Osteocyte (in vitro differentiated cells): ENCODE measurements at regions not wholly inside any gene's neighbourhood (a gene's known extent, or its start where the extent isn't known, plus 50 kb on each side); places are given as distances from the start of the nearest gene placed in this dataset.

Experiments
- DNase-seq: peaks from one replicate; pipeline ENCODE4 v3.0.0; 2021; ENCODE audit warnings: mixed read lengths; ENCODE audit not compliant: unreplicated experiment; ENCODE audit errors: extremely low spot score
- H3K27ac Mint-ChIP-seq: one replicate; pipeline ENCODE4 v1.8.0; 2021; ENCODE audit warnings: mild to moderate bottlenecking, mixed read lengths; ENCODE audit not compliant: unreplicated experiment
- H3K27me3 Mint-ChIP-seq: one replicate; pipeline ENCODE4 v1.8.0; 2021; ENCODE audit warnings: mixed read lengths; ENCODE audit not compliant: unreplicated experiment
- H3K36me3 Mint-ChIP-seq: one replicate; pipeline ENCODE4 v1.8.0; 2021; ENCODE audit warnings: mixed read lengths; ENCODE audit not compliant: unreplicated experiment
- H3K4me1 Mint-ChIP-seq: one replicate; pipeline ENCODE4 v1.8.0; 2021; ENCODE audit warnings: mixed read lengths; ENCODE audit not compliant: unreplicated experiment
- H3K4me3 Mint-ChIP-seq: one replicate; pipeline ENCODE4 v1.8.0; 2021; ENCODE audit warnings: mild to moderate bottlenecking, moderate library complexity, mixed read lengths; ENCODE audit not compliant: unreplicated experiment
- H3K9me3 Mint-ChIP-seq: one replicate; pipeline ENCODE4 v1.8.0; 2021; ENCODE audit warnings: mixed read lengths; ENCODE audit not compliant: unreplicated experiment
- CTCF ChIP-seq: fragments of 200-600 bp; sonication (generic); IDR thresholded peaks from 2 replicates; pipeline ENCODE4 v1.5.0; 2021; ENCODE audit warnings: antibody characterized with exemption, mild to moderate bottlenecking, moderate library complexity

DNA sequence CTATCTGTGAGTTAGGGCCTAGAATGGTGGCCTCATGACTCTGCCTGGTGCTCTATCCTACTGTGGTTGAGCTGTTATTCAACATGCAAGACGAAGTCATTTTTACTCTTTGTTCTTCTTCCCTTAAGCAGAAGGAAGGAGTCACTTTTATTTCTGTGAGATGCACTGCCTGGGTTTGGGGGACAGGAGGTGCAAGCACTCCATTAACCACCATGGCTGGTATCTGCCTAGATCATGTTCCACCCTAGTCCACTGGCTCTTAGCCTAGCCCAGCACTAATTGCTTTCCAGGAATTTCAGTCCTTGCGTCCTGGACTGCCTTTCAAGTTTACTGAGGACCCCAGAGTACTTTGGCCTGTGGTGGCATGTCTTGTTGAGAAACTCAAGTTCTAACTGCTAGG, 1182.7 kb downstream of the FSTL5 start:
- H3K36me3 Mint-ChIP-seq: no peaks in the 10 kb centered on the region
- TF ChIP-seq CTCF: no peak
- H3K27me3 Mint-ChIP-seq: peaks cover 2% of the 10 kb centered on the region
- DNase-seq: no peak
- no peaks in the 10 kb centered on the region for H3K9me3 Mint-ChIP-seq
- no peak overlapping the region for H3K27ac Mint-ChIP-seq
- H3K4me1 Mint-ChIP-seq: no peaks in the 10 kb centered on the region
- H3K4me3 Mint-ChIP-seq: no peak overlapping the region

- Mint-ChIP-seq H3K4me3 (no peak overlapping the region), H3K36me3 (no peaks in the 10 kb centered on the region), H3K4me1 (no peaks in the 10 kb centered on the region), H3K27me3 (peaks cover 2% of the 10 kb centered on the region), H3K27ac (no peak overlapping the region), H3K9me3 (no peaks in the 10 kb centered on the region)
- no peak for TF ChIP-seq CTCF
- DNase-seq: no peak
These were observed 1180.8 kb downstream of the FSTL5 start for GRCh38 chr4:160983035-160983434.

GRCh38 chr4:161002386-161002785, 1161.4 kb downstream of the FSTL5 start:
- no peaks in the 10 kb centered on the region for H3K27me3 Mint-ChIP-seq
- H3K36me3 Mint-ChIP-seq: no peaks in the 10 kb centered on the region
- no peak overlapping the region for H3K27ac Mint-ChIP-seq
- no peak for DNase-seq
- no peak overlapping the region for H3K4me3 Mint-ChIP-seq
- no peaks in the 10 kb centered on the region for H3K4me1 Mint-ChIP-seq
- no peaks in the 10 kb centered on the region for H3K9me3 Mint-ChIP-seq
- TF ChIP-seq CTCF: no peak

DNA sequence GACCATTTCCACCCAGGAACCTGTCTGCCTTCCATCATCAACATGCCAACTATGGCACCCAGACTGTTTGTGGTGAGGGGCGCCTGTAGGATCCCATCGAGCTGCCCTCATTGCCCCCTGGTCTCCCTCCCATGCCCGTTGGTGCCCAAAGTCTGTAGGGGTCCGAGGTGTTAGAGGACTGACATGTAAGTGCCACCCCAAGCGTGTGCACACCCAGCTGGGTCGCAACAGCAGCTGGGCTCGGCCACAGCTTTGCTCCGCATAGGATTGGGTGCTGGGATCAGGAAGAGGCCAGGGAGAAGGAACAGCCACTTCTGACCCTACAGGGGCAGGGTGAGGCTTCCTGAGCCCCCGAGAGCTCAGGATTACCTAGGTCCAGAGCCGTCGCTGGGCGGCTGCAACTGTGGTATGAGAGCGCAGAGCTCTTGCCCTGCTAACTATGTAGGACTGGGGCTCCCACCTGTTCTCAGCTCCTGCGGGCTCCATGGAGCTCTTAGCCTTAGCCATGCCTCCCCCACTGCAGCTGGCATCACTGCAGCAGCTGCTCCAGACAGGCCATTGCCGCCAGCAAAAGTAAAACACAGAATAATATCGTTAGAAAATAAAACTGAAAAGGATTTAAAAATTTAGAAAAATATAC, 1160.3 kb downstream of the FSTL5 start:
- Mint-ChIP-seq H3K36me3 (no peaks in the 10 kb centered on the region), H3K4me1 (no peaks in the 10 kb centered on the region), H3K9me3 (no peaks in the 10 kb centered on the region), H3K27me3 (no peaks in the 10 kb centered on the region), H3K27ac (no peak overlapping the region), H3K4me3 (no peak overlapping the region)
- DNase-seq: no peak
- TF ChIP-seq CTCF: no peak

GRCh38 chr4:161005746-161006145, 1158.1 kb downstream of the FSTL5 start:
- no peak for TF ChIP-seq CTCF
- no peaks in the 10 kb centered on the region for H3K27me3 Mint-ChIP-seq
- H3K36me3 Mint-ChIP-seq: no peaks in the 10 kb centered on the region
- H3K9me3 Mint-ChIP-seq: no peaks in the 10 kb centered on the region
- no peak for DNase-seq
- H3K27ac Mint-ChIP-seq: no peak overlapping the region
- H3K4me3 Mint-ChIP-seq: no peak overlapping the region
- H3K4me1 Mint-ChIP-seq: no peaks in the 10 kb centered on the region
